ENCODE measurements at regions not wholly inside any gene's neighbourhood (a gene's known extent, or its start where the extent isn't known, plus 50 kb on each side); places are given as distances from the start of the nearest gene placed in this dataset.
A peak's percentile ranks its signal among the peaks of the same experiment; 100 is the strongest.

- no peak for TF ChIP-seq CTCF (IDR thresholded peaks at IDR 0.05)
- no peak for TF ChIP-seq POLR2A (IDR thresholded peaks at IDR 0.05)
- no peak overlapping the region for H3K27ac ChIP-seq
- DNase-seq: no peak
- intact Hi-C loops (cut with DNase I; ENCODE audit: low total_unique reads): no loop called here
- no peaks in the 10 kb centered on the region for H3K9me3 ChIP-seq
- no peaks in the 10 kb centered on the region for H3K36me3 ChIP-seq (ENCODE audit: low read depth, missing control alignments)
- H3K4me3 ChIP-seq: no peak overlapping the region
- H3K4me1 ChIP-seq: peaks cover 3% of the 10 kb centered on the region
- H3K27me3 ChIP-seq: no peaks in the 10 kb centered on the region
Observed at GRCh38 chr11:34795641-34796040, 120.5 kb downstream of the APIP start.

- TF ChIP-seq CTCF (IDR thresholded peaks at IDR 0.05) (no peak), POLR2A (IDR thresholded peaks at IDR 0.05) (no peak)
- no peak for DNase-seq
- 88 to 95% methylated on average over 3 of the region's 3 CpGs for WGBS, 2 donors
- no peaks in the 10 kb centered on the region for H3K9me3 ChIP-seq
- no peak overlapping the region for H3K27ac ChIP-seq
- intact Hi-C loops (cut with DNase I; ENCODE audit: low total_unique reads): no loop called here
- H3K27me3 ChIP-seq: no peaks in the 10 kb centered on the region
- peaks cover 3% of the 10 kb centered on the region for H3K4me1 ChIP-seq
- H3K4me3 ChIP-seq: no peak overlapping the region
- no peaks in the 10 kb centered on the region for H3K36me3 ChIP-seq (ENCODE audit: low read depth, missing control alignments)
Observed at GRCh38 chr11:34794696-34795095, 121.5 kb downstream of the APIP start.

- TF ChIP-seq POLR2A (IDR thresholded peaks at IDR 0.05) (no peak), CTCF (IDR thresholded peaks at IDR 0.05) (no peak)
- Histone ChIP-seq H3K4me3 (no peak overlapping the region), H3K36me3 (ENCODE audit: low read depth, missing control alignments) (no peaks in the 10 kb centered on the region), H3K27ac (peak overlapping the region in 1 of 2 donors; percentile 64), H3K4me1 (peaks cover 3% of the 10 kb centered on the region), H3K9me3 (no peaks in the 10 kb centered on the region), H3K27me3 (no peaks in the 10 kb centered on the region)
- intact Hi-C loops (cut with DNase I; ENCODE audit: low total_unique reads): no loop called here
- no peak for DNase-seq
Observed at GRCh38 chr11:34793666-34794065, 122.5 kb downstream of the APIP start.

- Histone ChIP-seq H3K4me3 (no peak overlapping the region), H3K36me3 (ENCODE audit: low read depth, missing control alignments) (no peaks in the 10 kb centered on the region), H3K4me1 (peaks cover 3% of the 10 kb centered on the region), H3K9me3 (no peaks in the 10 kb centered on the region), H3K27ac (peak overlapping the region in 1 of 2 donors; percentile 64), H3K27me3 (no peaks in the 10 kb centered on the region)
- intact Hi-C loops (cut with DNase I; ENCODE audit: low total_unique reads): no loop called here
- 47 to 49% methylated on average over 4 of the region's 4 CpGs for WGBS, 2 donors
- DNase-seq: peak; percentile 54
- TF ChIP-seq CTCF (IDR thresholded peaks at IDR 0.05) (no peak), POLR2A (IDR thresholded peaks at IDR 0.05) (no peak)
Observed at GRCh38 chr11:34792814-34793258, 123.3 kb downstream of the APIP start.

GRCh38 chr11:34791780-34792542 lies 124.2 kb downstream of the APIP start:
- H3K4me1 ChIP-seq: peaks cover 3% of the 10 kb centered on the region
- intact Hi-C loops (cut with DNase I; ENCODE audit: low total_unique reads): no loop called here

More at GRCh38 chr11:34791780-34792542, 124.2 kb downstream of the APIP start:
- WGBS, 2 donors: 64 to 72% methylated on average over 5 of the region's 5 CpGs
- no peak for TF ChIP-seq CTCF (IDR thresholded peaks at IDR 0.05)
- no peak for TF ChIP-seq POLR2A (IDR thresholded peaks at IDR 0.05)
- Histone ChIP-seq H3K27me3 (no peaks in the 10 kb centered on the region), H3K27ac (peak overlapping the region in 1 of 2 donors; percentile 64), H3K9me3 (no peaks in the 10 kb centered on the region), H3K36me3 (ENCODE audit: low read depth, missing control alignments) (no peaks in the 10 kb centered on the region), H3K4me3 (no peak overlapping the region)
- DNase-seq: no peak

Measured in testis (tissue), 2 donors.